ENCODE measurements at regions not wholly inside any gene's neighbourhood (a gene's known extent, or its start where the extent isn't known, plus 50 kb on each side); places are given as distances from the start of the nearest gene placed in this dataset.

- TF ChIP-seq ZNF274 (IDR thresholded peaks at IDR 0.05; ENCODE audit: low read depth, low read length): no peak
- TF ChIP-seq YY1 (IDR thresholded peaks at IDR 0.05; ENCODE audit: extremely low read depth, insufficient replicate concordance, low read depth, low read length): no peak
- no peak for TF ChIP-seq FOSL1 (IDR thresholded peaks at IDR 0.05; ENCODE audit: low read depth)
These were observed 148.8 kb downstream of the PFKFB3 start (continued) for GRCh38 chr10:6351495-6351894.

- Histone ChIP-seq H3K4me2 (ENCODE audit: low read length) (no peak overlapping the region), H2AFZ (ENCODE audit: low read depth, low read length, poor library complexity, severe bottlenecking) (no peak overlapping the region), H3K9me3 (ENCODE audit: control insufficient read depth in 1 of 2, insufficient read depth in 1 of 2, low read depth in 1 of 2, low read length in 2 of 2) (no peaks in the 10 kb centered on the region), H4K20me1 (ENCODE audit: insufficient read depth) (no peaks in the 10 kb centered on the region), H3K4me3 (replicated peaks in 1 of 2; ENCODE audit: low read depth in 1 of 2, low read length in 2 of 2) (no peak overlapping the region), H3K9me2 (ENCODE audit: insufficient read depth) (no peaks in the 10 kb centered on the region), H3K4me1 (ENCODE audit: control insufficient read depth in 1 of 2, insufficient read depth in 2 of 2, low read length in 2 of 2) (no peaks in the 10 kb centered on the region), H3K79me2 (ENCODE audit: insufficient read depth, low read length) (no peaks in the 10 kb centered on the region), H3K36me3 (ENCODE audit: control insufficient read depth in 1 of 2, insufficient read depth in 2 of 2, low read length in 2 of 2) (no peaks in the 10 kb centered on the region), H3K9ac (ENCODE audit: low read length) (no peak overlapping the region), H3K27me3 (ENCODE audit: insufficient read depth, low read length) (no peaks in the 10 kb centered on the region), H3K27ac (ENCODE audit: low read depth, low read length) (no peak overlapping the region)
- TF ChIP-seq EZH2 (IDR thresholded peaks at IDR 0.05) (no peak), REST (IDR thresholded peaks at IDR 0.05; ENCODE audit: low read depth) (no peak), TCF7L2 (IDR thresholded peaks at IDR 0.05; ENCODE audit: borderline replicate concordance, extremely low read depth, insufficient read depth, insufficient read length) (no peak), EZH2phosphoT487 (IDR thresholded peaks at IDR 0.05; ENCODE audit: borderline replicate concordance) (no peak), ZFX (IDR thresholded peaks at IDR 0.05) (no peak), MAX (IDR thresholded peaks at IDR 0.05) (no peak), JUND (IDR thresholded peaks at IDR 0.05) (no peak), ATF3 (IDR thresholded peaks at IDR 0.05) (no peak), SIN3A (IDR thresholded peaks at IDR 0.05; ENCODE audit: low read depth) (no peak), CTCF (IDR thresholded peaks at IDR 0.05 in 2 of 3, conservative IDR thresholded peaks at IDR 0.05 in 1 of 3; ENCODE audit: borderline replicate concordance in 1 of 3, insufficient read depth in 1 of 3, low read depth in 2 of 3, low read length in 2 of 3) (no peak), EGR1 (IDR thresholded peaks at IDR 0.05; ENCODE audit: low read depth) (no peak), FOSL1 (IDR thresholded peaks at IDR 0.05; ENCODE audit: low read depth) (no peak), SP1 (IDR thresholded peaks at IDR 0.05; ENCODE audit: low read depth) (no peak)
- ATAC-seq (no peak), DNase-seq (ENCODE audit: low read depth, low spot score) (no peak)
- BruUV-seq (replicated peaks): no TSS peak
- CTCF ChIA-PET: no interaction called here
- intact Hi-C loops (cut with micrococcal nuclease): no loop called here
- RAD21 ChIA-PET (ENCODE audit: low non-redundant PET in 1 of 2, low total read pairs in 2 of 2, uncharacterized antibody in 2 of 2, unreplicated experiment in 2 of 2): no interaction called here
- POLR2A ChIA-PET: no interaction called here
These were observed 150.8 kb downstream of the PFKFB3 start for GRCh38 chr10:6353526-6353925.

Data from HCT116 (cell line).